IMR-90 (cell line): ENCODE measurements at regions not wholly inside any gene's neighbourhood (a gene's known extent, or its start where the extent isn't known, plus 50 kb on each side); places are given as distances from the start of the nearest gene placed in this dataset.

Experiments used
- ATAC-seq: fragments of 200-7000 bp; cut with Tn5 transposase; 2 replicates; pipeline ENCODE4 v1.9.1; 2020; ENCODE audit warnings: low read depth, mild to moderate bottlenecking, moderate library complexity
- BruUV-seq: library from RNA; stranded (reverse); fragments of 400-500 nt; replicated peaks from 2 replicates; lab custom pipeline; 2021; lab: Mats Ljungman, UMichigan
- CTCF ChIA-PET: fragments of 300-600 bp; formaldehyde crosslinking; extraction: SDS; loops from one replicate; lab custom pipeline; 2021; ENCODE audit warnings: antibody characterized with exemption; lab: Yijun Ruan, JAX
- POLR2A ChIA-PET: fragments of 300-600 bp; sonication (Branson Sonifier 250); formaldehyde crosslinking; loops from one replicate; lab custom pipeline; 2022; ENCODE audit warnings: antibody characterized with exemption; ENCODE audit not compliant: unreplicated experiment; lab: Charles Lee
- DNase-seq: peaks from one replicate; pipeline ENCODE4 v3.0.0; 2013
- H2AFZ ChIP-seq: replicated peaks from 2 replicates; pipeline ENCODE3; 2013; ENCODE audit warnings: low read length, mild to moderate bottlenecking; ENCODE audit not compliant: poor library complexity
- H2AK5ac ChIP-seq: 2 replicates; pipeline ENCODE4 v1.6.1; 2013; ENCODE audit warnings: low read depth, low read length, inconsistent platforms
- H2AK9ac ChIP-seq: replicated peaks from 2 replicates; pipeline ENCODE3; 2013; ENCODE audit warnings: mild to moderate bottlenecking, low read depth, low read length, moderate library complexity; ENCODE audit not compliant: poor library complexity
- H2BK120ac ChIP-seq: 2 replicates; pipeline ENCODE4 v1.6.1; 2013; ENCODE audit warnings: low read depth, low read length, inconsistent platforms
- H2BK15ac ChIP-seq: 3 replicates; pipeline ENCODE4 v1.6.1; 2013; ENCODE audit warnings: low read depth, low read length, inconsistent platforms
- H2BK20ac ChIP-seq: 2 replicates; pipeline ENCODE4 v1.6.1; 2013; ENCODE audit warnings: low read depth, mild to moderate bottlenecking, inconsistent platforms, low read length, moderate library complexity
- H2BK5ac ChIP-seq: 2 replicates; pipeline ENCODE4 v1.6.1; 2013; ENCODE audit warnings: mild to moderate bottlenecking, low read depth, low read length, inconsistent platforms; ENCODE audit not compliant: poor library complexity, severe bottlenecking
- H3K14ac ChIP-seq: replicated peaks from 2 replicates; pipeline ENCODE4 v1.6.1; 2013; ENCODE audit warnings: low read depth, low read length, inconsistent platforms
- H3K18ac ChIP-seq: 2 replicates; pipeline ENCODE4 v1.6.1; 2013; ENCODE audit warnings: low read depth, low read length, control low read depth
- H3K23ac ChIP-seq: 2 replicates; pipeline ENCODE4 v1.6.1; 2013; ENCODE audit warnings: low read depth, low read length, inconsistent platforms
- H3K27ac ChIP-seq: 2 replicates; pipeline ENCODE4 v1.5.1; 2013; ENCODE audit warnings: mild to moderate bottlenecking, control low read depth, low read length; ENCODE audit not compliant: insufficient read depth
- H3K27me3 ChIP-seq: 2 replicates; pipeline ENCODE4 v1.6.1; 2013; ENCODE audit warnings: low read length; ENCODE audit not compliant: control insufficient read depth, insufficient read depth
- H3K36me3 ChIP-seq: 2 replicates; pipeline ENCODE4 v1.6.1; 2013; ENCODE audit warnings: low read length, mixed read lengths; ENCODE audit not compliant: control insufficient read depth, insufficient read depth
- H3K4ac ChIP-seq: 2 replicates; pipeline ENCODE4 v1.6.1; 2013; ENCODE audit warnings: low read depth, low read length, inconsistent platforms
- H3K4me1 ChIP-seq: 2 replicates; pipeline ENCODE4 v1.6.1; 2013; ENCODE audit warnings: low read length, mixed read lengths; ENCODE audit not compliant: control insufficient read depth, insufficient read depth
- H3K4me2 ChIP-seq: 2 replicates; pipeline ENCODE4 v1.6.1; 2013; ENCODE audit warnings: low read depth, mild to moderate bottlenecking, control low read depth, low read length, moderate library complexity
- H3K4me3 ChIP-seq: 2 replicates; pipeline ENCODE4 v1.5.1; 2013; ENCODE audit warnings: low read depth, mild to moderate bottlenecking, control low read depth, low read length, moderate library complexity; ENCODE audit not compliant: insufficient read depth
- H3K56ac ChIP-seq: 2 replicates; pipeline ENCODE4 v1.6.1; 2013; ENCODE audit warnings: low read length, inconsistent platforms; ENCODE audit not compliant: insufficient read depth; ENCODE audit errors: extremely low read depth
- H3K79me1 ChIP-seq, 2 experiments: 2 replicates each; pipeline ENCODE4 v1.6.1; 2013; ENCODE audit warnings: low read length in 2 of 2, inconsistent platforms in 1 of 2, low read depth in 1 of 2
- H3K9ac ChIP-seq: 2 replicates; pipeline ENCODE4 v1.6.1; 2013; ENCODE audit warnings: low read depth, low read length, control low read depth
- H3K9me1 ChIP-seq: 2 replicates; pipeline ENCODE4 v1.6.1; 2013; ENCODE audit warnings: low read length, inconsistent platforms; ENCODE audit not compliant: insufficient read depth
- H3K9me3 ChIP-seq: 2 replicates; pipeline ENCODE4 v1.6.1; 2013; ENCODE audit warnings: low read length; ENCODE audit not compliant: control insufficient read depth, insufficient read depth
- H4K20me1 ChIP-seq: 2 replicates; pipeline ENCODE4 v1.6.1; 2013; ENCODE audit warnings: low read length, inconsistent platforms; ENCODE audit not compliant: insufficient read depth
- H4K5ac ChIP-seq: 2 replicates; pipeline ENCODE4 v1.6.1; 2013; ENCODE audit warnings: mild to moderate bottlenecking, low read depth, low read length, control low read depth
- H4K8ac ChIP-seq, 2 experiments: 2 replicates each; pipeline ENCODE4 v1.6.1; 2013; ENCODE audit warnings: low read depth in 2 of 2, low read length in 2 of 2, control low read depth in 1 of 2, inconsistent platforms in 1 of 2
- H4K91ac ChIP-seq: 2 replicates; pipeline ENCODE4 v1.6.1; 2013; ENCODE audit warnings: low read depth, low read length, inconsistent platforms; ENCODE audit not compliant: insufficient read depth
- BHLHE40 ChIP-seq: fragments of 150-350 bp; IDR thresholded peaks from 2 replicates; pipeline ENCODE4 v1.6.1; 2016; ENCODE audit warnings: mild to moderate bottlenecking, low read depth, low read length
- CHD1 ChIP-seq: IDR thresholded peaks from 2 replicates; pipeline ENCODE4 v1.6.1; 2012; ENCODE audit warnings: low read depth, low read length, improper control_type of control experiment
- FOS ChIP-seq: fragments of 150-350 bp; IDR thresholded peaks from 2 replicates; pipeline ENCODE4 v1.6.1; 2016; ENCODE audit warnings: low read depth, low read length
- MAFK ChIP-seq: IDR thresholded peaks from 2 replicates; pipeline ENCODE4 v1.6.1; 2012; ENCODE audit warnings: low read depth, low read length, improper control_type of control experiment
- RAD21 ChIP-seq: IDR thresholded peaks from 2 replicates; pipeline ENCODE4 v1.6.1; 2012; ENCODE audit warnings: low read length, improper control_type of control experiment
- RCOR1 ChIP-seq: IDR thresholded peaks from 2 replicates; pipeline ENCODE4 v1.6.1; 2012; ENCODE audit warnings: mild to moderate bottlenecking, low read length, improper control_type of control experiment; ENCODE audit not compliant: insufficient replicate concordance
- RFX5 ChIP-seq: IDR thresholded peaks from 2 replicates; pipeline ENCODE4 v1.8.0; 2012; ENCODE audit warnings: low read depth, mild to moderate bottlenecking, low read length, moderate library complexity
- SMC3 ChIP-seq: fragments of 150-350 bp; IDR thresholded peaks from 2 replicates; pipeline ENCODE4 v1.6.1; 2016; ENCODE audit warnings: low read depth, mild to moderate bottlenecking, antibody characterized with exemption, low read length, moderate library complexity
- WGBS, 2 experiments: methylation state at CpG; one replicate each; pipeline versions ENCODE4 v1.1.5 to v1.1.7; 2013; ENCODE audit warnings: missing lambda C conversion rate in 2 of 2; ENCODE audit not compliant: insufficient read length in 1 of 2; ENCODE audit errors: extremely low coverage in 2 of 2; 5-methylcytosine and 5-hydroxymethylcytosine counted together
- dilution Hi-C: fragments of 300-500 bp; cut with HindIII; formaldehyde crosslinking; loops from one replicate; pipeline ENCODE4 v1.14.3; 2018; ENCODE audit warnings: low sequenced_read_pairs; ENCODE audit not compliant: unreplicated experiment
- in situ Hi-C: fragments of 300-500 bp; cut with MboI; formaldehyde crosslinking; loops from 3 replicates; pipeline ENCODE4 v1.14.3; 2019; ENCODE audit warnings: low sequenced_read_pairs, inconsistent platforms, mixed read lengths
- intact Hi-C: fragments of 100-400 bp; cut with micrococcal nuclease; formaldehyde crosslinking; loops from 2 replicates; pipeline ENCODE4 v1.10.0; 2022
- TF ChIP-seq, protein P1 (sequence below): conservative IDR thresholded peaks from 2 replicates; pipeline ENCODE4 v1.5.1; 2012; ENCODE audit warnings: mild to moderate bottlenecking, low read depth, low read length, improper control_type of control experiment

DNA sequence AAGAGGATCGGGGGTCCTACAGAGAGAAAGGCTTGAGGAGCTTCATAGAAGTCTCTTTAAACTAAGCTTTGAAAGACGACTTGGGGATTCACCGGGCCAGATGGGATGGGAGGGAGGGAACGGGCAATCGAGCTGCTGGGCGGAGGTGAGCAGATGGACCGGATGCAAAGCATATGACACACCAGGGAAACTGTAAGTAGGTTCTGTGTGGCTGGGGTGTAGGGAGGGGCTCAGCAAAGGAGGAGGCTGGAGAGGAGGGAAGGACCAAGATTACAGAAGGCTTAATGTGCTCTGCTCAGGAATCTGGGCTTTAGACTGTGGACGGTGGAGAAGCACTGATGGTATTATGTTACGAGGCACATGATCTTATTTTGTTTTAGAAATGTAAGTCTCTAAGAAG is 131.5 kb downstream of the MAIP1 start:
- no peaks in the 10 kb centered on the region; the same call in 1 of the 2 replicates for H3K4me1 ChIP-seq
- H3K9me1 ChIP-seq, result no peaks in the 10 kb centered on the region
- 96% methylated on average over 5 of the region's 9 CpGs; no CpG with 5 or more reads in 1 of the 2 experiments for WGBS, 2 experiments
- BruUV-seq, result no TSS peak
- no peaks in the 10 kb centered on the region for H3K36me3 ChIP-seq
- H3K18ac ChIP-seq, result no peak overlapping the region
- CTCF ChIA-PET, result no interaction called here
- H2AK9ac ChIP-seq, result no peak overlapping the region
- in situ Hi-C loops (no loop called here), intact Hi-C loops (no loop called here), dilution Hi-C loops (no loop called here)
- H2AK5ac ChIP-seq, result no peak overlapping the region
- no peak overlapping the region for H4K8ac ChIP-seq
- no peak overlapping the region for H3K56ac ChIP-seq
- no peak overlapping the region for H3K4me3 ChIP-seq
- no peak overlapping the region for H4K5ac ChIP-seq
- no peak overlapping the region for H2BK20ac ChIP-seq
- peaks cover 7% of the 10 kb centered on the region for H3K27me3 ChIP-seq
- no peak overlapping the region for H3K9ac ChIP-seq
- peak overlapping the region; percentile 43 for H2AFZ ChIP-seq
- H4K20me1 ChIP-seq, result no peaks in the 10 kb centered on the region
- H2BK15ac ChIP-seq, result no peak overlapping the region; the same call in 2 of the 3 replicates
- H3K27ac ChIP-seq, result no peak overlapping the region
- no peaks in the 10 kb centered on the region for H3K9me3 ChIP-seq
- no peak overlapping the region for H3K14ac ChIP-seq
- ATAC-seq (peak; percentile 63), DNase-seq (no peak)
- no peak overlapping the region for H3K4me2 ChIP-seq
- H2BK5ac ChIP-seq, result no peak overlapping the region
- H3K4ac ChIP-seq, result no peak overlapping the region
- TF ChIP-seq RCOR1, result no peak
- TF ChIP-seq SMC3, result no peak
- TF ChIP-seq BHLHE40, result no peak
- TF ChIP-seq CHD1, result no peak
- TF ChIP-seq FOS, result no peak
- TF ChIP-seq, protein P1, sequence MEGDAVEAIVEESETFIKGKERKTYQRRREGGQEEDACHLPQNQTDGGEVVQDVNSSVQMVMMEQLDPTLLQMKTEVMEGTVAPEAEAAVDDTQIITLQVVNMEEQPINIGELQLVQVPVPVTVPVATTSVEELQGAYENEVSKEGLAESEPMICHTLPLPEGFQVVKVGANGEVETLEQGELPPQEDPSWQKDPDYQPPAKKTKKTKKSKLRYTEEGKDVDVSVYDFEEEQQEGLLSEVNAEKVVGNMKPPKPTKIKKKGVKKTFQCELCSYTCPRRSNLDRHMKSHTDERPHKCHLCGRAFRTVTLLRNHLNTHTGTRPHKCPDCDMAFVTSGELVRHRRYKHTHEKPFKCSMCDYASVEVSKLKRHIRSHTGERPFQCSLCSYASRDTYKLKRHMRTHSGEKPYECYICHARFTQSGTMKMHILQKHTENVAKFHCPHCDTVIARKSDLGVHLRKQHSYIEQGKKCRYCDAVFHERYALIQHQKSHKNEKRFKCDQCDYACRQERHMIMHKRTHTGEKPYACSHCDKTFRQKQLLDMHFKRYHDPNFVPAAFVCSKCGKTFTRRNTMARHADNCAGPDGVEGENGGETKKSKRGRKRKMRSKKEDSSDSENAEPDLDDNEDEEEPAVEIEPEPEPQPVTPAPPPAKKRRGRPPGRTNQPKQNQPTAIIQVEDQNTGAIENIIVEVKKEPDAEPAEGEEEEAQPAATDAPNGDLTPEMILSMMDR, result no peak
- TF ChIP-seq RFX5, result no peak
- no peak for TF ChIP-seq RAD21
- no peak for TF ChIP-seq MAFK
- H3K79me1 ChIP-seq, result no peaks in the 10 kb centered on the region
- no peak overlapping the region for H4K91ac ChIP-seq
- H3K23ac ChIP-seq, result no peak overlapping the region
- no peak overlapping the region for H2BK120ac ChIP-seq
- POLR2A ChIA-PET, result no interaction called here
